ENCODE measurements at regions not wholly inside any gene's neighbourhood (a gene's known extent, or its start where the extent isn't known, plus 50 kb on each side); places are given as distances from the start of the nearest gene placed in this dataset.

- peak; percentile 49 for DNase-seq
Measured at GRCh38 chr13:73428137-73428536, 369.3 kb downstream of the KLF5 start.

GRCh38 chr13:73422973-73423372 lies 364.2 kb downstream of the KLF5 start:
- DNase-seq: no peak

GRCh38 chr13:73421310-73421912 lies 362.6 kb downstream of the KLF5 start:
- DNase-seq: no peak

- no peak for DNase-seq
Measured at GRCh38 chr13:73419186-73419585, 360.4 kb downstream of the KLF5 start.

- DNase-seq: peak; percentile 18
Measured at GRCh38 chr13:73417012-73417615, 358.3 kb downstream of the KLF5 start.

GRCh38 chr13:73416093-73416492 lies 357.3 kb downstream of the KLF5 start:
- DNase-seq: peak; percentile 84

- DNase-seq: no peak
Measured at GRCh38 chr13:73413656-73414055, 354.9 kb downstream of the KLF5 start.

GRCh38 chr13:73412933-73413332 lies 354.1 kb downstream of the KLF5 start:
- DNase-seq: no peak

GRCh38 chr13:73411067-73411809 lies 352.4 kb downstream of the KLF5 start:
- no peak for DNase-seq

GRCh38 chr13:73406454-73406853 lies 347.6 kb downstream of the KLF5 start:
- DNase-seq: no peak

GRCh38 chr13:73404581-73404980 lies 345.8 kb downstream of the KLF5 start:
- no peak for DNase-seq

- peak; percentile 52 for DNase-seq
Measured at GRCh38 chr13:73403355-73404120, 344.7 kb downstream of the KLF5 start.

GRCh38 chr13:73401769-73402168 lies 343.0 kb downstream of the KLF5 start:
- DNase-seq: no peak

- DNase-seq: no peak
Measured at GRCh38 chr13:73399347-73400216, 340.8 kb downstream of the KLF5 start.

- DNase-seq: no peak
Measured at GRCh38 chr13:73397496-73398305, 338.9 kb downstream of the KLF5 start.

- no peak for DNase-seq
Measured at GRCh38 chr13:73394066-73394465, 335.3 kb downstream of the KLF5 start.

- DNase-seq: no peak
Measured at GRCh38 chr13:73390100-73390499, 331.3 kb downstream of the KLF5 start.

GRCh38 chr13:73388586-73388985 lies 329.8 kb downstream of the KLF5 start:
- DNase-seq: no peak

- DNase-seq: no peak
Measured at GRCh38 chr13:73387318-73387717, 328.5 kb downstream of the KLF5 start.

- DNase-seq: no peak
Measured at GRCh38 chr13:73385848-73386247, 327.0 kb downstream of the KLF5 start.

All from fibroblast of skin of scalp (primary cell).